ENCODE measurements at regions not wholly inside any gene's neighbourhood (a gene's known extent, or its start where the extent isn't known, plus 50 kb on each side); places are given as distances from the start of the nearest gene placed in this dataset.

GRCh38 chr4:112853662-112854256, 195.7 kb upstream of the ANK2 start:
- no peak for TF ChIP-seq POLR2A (IDR thresholded peaks at IDR 0.05)
- no peak for TF ChIP-seq EP300 (IDR thresholded peaks at IDR 0.05)
- TF ChIP-seq, protein P1, sequence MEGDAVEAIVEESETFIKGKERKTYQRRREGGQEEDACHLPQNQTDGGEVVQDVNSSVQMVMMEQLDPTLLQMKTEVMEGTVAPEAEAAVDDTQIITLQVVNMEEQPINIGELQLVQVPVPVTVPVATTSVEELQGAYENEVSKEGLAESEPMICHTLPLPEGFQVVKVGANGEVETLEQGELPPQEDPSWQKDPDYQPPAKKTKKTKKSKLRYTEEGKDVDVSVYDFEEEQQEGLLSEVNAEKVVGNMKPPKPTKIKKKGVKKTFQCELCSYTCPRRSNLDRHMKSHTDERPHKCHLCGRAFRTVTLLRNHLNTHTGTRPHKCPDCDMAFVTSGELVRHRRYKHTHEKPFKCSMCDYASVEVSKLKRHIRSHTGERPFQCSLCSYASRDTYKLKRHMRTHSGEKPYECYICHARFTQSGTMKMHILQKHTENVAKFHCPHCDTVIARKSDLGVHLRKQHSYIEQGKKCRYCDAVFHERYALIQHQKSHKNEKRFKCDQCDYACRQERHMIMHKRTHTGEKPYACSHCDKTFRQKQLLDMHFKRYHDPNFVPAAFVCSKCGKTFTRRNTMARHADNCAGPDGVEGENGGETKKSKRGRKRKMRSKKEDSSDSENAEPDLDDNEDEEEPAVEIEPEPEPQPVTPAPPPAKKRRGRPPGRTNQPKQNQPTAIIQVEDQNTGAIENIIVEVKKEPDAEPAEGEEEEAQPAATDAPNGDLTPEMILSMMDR (IDR thresholded peaks at IDR 0.05): no peak
- TF ChIP-seq POLR2AphosphoS5 (IDR thresholded peaks at IDR 0.05): no peak
